ENCODE measurements at regions not wholly inside any gene's neighbourhood (a gene's known extent, or its start where the extent isn't known, plus 50 kb on each side); places are given as distances from the start of the nearest gene placed in this dataset.

- Histone ChIP-seq H3K27ac (ENCODE audit: low read depth in 1 of 2, low read length in 2 of 2) (no peak overlapping the region), H2AFZ (ENCODE audit: insufficient read depth, low read depth, low read length, poor library complexity, severe bottlenecking) (no peak overlapping the region), H3K9ac (ENCODE audit: insufficient read depth, low read length, poor library complexity, severe bottlenecking) (no peak overlapping the region), H3K4me3 (replicated peaks in 1 of 3; ENCODE audit: low read depth in 2 of 3, low read length in 3 of 3) (no peak overlapping the region), H3K4me2 (replicated peaks; ENCODE audit: extremely low read depth, low read length, poor library complexity, severe bottlenecking) (no peak overlapping the region), H3K4me1 (ENCODE audit: control insufficient read depth in 1 of 2, insufficient read depth in 2 of 2, low read length in 2 of 2) (no peaks in the 10 kb centered on the region), H3K79me2 (ENCODE audit: insufficient read depth, low read length) (no peaks in the 10 kb centered on the region), H4K20me1 (ENCODE audit: insufficient read depth, low read length) (no peaks in the 10 kb centered on the region), H3K36me3 (replicated peaks in 1 of 2; ENCODE audit: control insufficient read depth in 1 of 2, insufficient read depth in 2 of 2, low read length in 2 of 2) (no peaks in the 10 kb centered on the region), H3K9me3 (replicated peaks in 1 of 2; ENCODE audit: control insufficient read depth in 1 of 2, insufficient read depth in 1 of 2, low read length in 2 of 2) (peaks cover 1 to 2% of the 10 kb centered on the region in 2 donors), H3K27me3 (ENCODE audit: control insufficient read depth in 2 of 2, insufficient read depth in 2 of 2, low read length in 2 of 2) (no peaks in the 10 kb centered on the region)
- intact Hi-C loops (cut with micrococcal nuclease), result no loop called here
- no peaks in the 10 kb centered on the region for H3K4me1 Mint-ChIP-seq
- 100% methylated on average over 1 of the region's 1 CpG for WGBS (ENCODE audit: insufficient coverage)
- DNase-seq, result no peak
- TF ChIP-seq CTCF (IDR thresholded peaks at IDR 0.05), result no peak
- H3K4me3 Mint-ChIP-seq, result no peak overlapping the region
- H3K36me3 Mint-ChIP-seq, result no peaks in the 10 kb centered on the region
- H3K9me3 Mint-ChIP-seq, result peaks cover 0 to 12% (median 6%) of the 10 kb centered on the region in 7 donors
- no peaks in the 10 kb centered on the region for H3K27me3 Mint-ChIP-seq (ENCODE audit: low read depth in 3 of 3)
- H3K27ac Mint-ChIP-seq, result no peak overlapping the region
Observed at GRCh38 chr1:119204961-119205357, 64.5 kb upstream of the WARS2 start.

GRCh38 chr1:119209061-119209460 lies 68.6 kb upstream of the WARS2 start:
- H3K9me3 Mint-ChIP-seq, result peaks cover 0 to 8% (median 0%) of the 10 kb centered on the region in 7 donors
- H4K20me1 ChIP-seq (ENCODE audit: insufficient read depth, low read length), result no peaks in the 10 kb centered on the region
- no peaks in the 10 kb centered on the region for H3K9me3 ChIP-seq (replicated peaks in 1 of 2; ENCODE audit: control insufficient read depth in 1 of 2, insufficient read depth in 1 of 2, low read length in 2 of 2)
- no peaks in the 10 kb centered on the region for H3K79me2 ChIP-seq (ENCODE audit: insufficient read depth, low read length)
- no peak overlapping the region for H3K9ac ChIP-seq (ENCODE audit: insufficient read depth, low read length, poor library complexity, severe bottlenecking)
- H3K36me3 ChIP-seq (replicated peaks in 1 of 2; ENCODE audit: control insufficient read depth in 1 of 2, insufficient read depth in 2 of 2, low read length in 2 of 2), result no peaks in the 10 kb centered on the region
- no peak overlapping the region for H2AFZ ChIP-seq (ENCODE audit: insufficient read depth, low read depth, low read length, poor library complexity, severe bottlenecking)
- H3K27me3 Mint-ChIP-seq (ENCODE audit: low read depth in 3 of 3), result no peaks in the 10 kb centered on the region
- no peak overlapping the region for H3K4me3 Mint-ChIP-seq
- H3K4me2 ChIP-seq (replicated peaks; ENCODE audit: extremely low read depth, low read length, poor library complexity, severe bottlenecking), result no peak overlapping the region
- H3K4me1 Mint-ChIP-seq, result no peaks in the 10 kb centered on the region
- TF ChIP-seq CTCF (IDR thresholded peaks at IDR 0.05), result no peak
- DNase-seq, result no peak
- H3K36me3 Mint-ChIP-seq, result no peaks in the 10 kb centered on the region
- no CpG with 5 or more reads among the region's 5 CpGs for WGBS (ENCODE audit: insufficient coverage)
- no peak overlapping the region for H3K27ac Mint-ChIP-seq
- H3K27me3 ChIP-seq (ENCODE audit: control insufficient read depth in 2 of 2, insufficient read depth in 2 of 2, low read length in 2 of 2), result no peaks in the 10 kb centered on the region
- intact Hi-C loops (cut with micrococcal nuclease), result no loop called here
- no peaks in the 10 kb centered on the region for H3K4me1 ChIP-seq (ENCODE audit: control insufficient read depth in 1 of 2, insufficient read depth in 2 of 2, low read length in 2 of 2)
- no peak overlapping the region for H3K27ac ChIP-seq (ENCODE audit: low read depth in 1 of 2, low read length in 2 of 2)
- no peak overlapping the region for H3K4me3 ChIP-seq (replicated peaks in 1 of 3; ENCODE audit: low read depth in 2 of 3, low read length in 3 of 3)

Measured in CD14-positive monocyte (primary cell).